ENCODE measurements at regions not wholly inside any gene's neighbourhood (a gene's known extent, or its start where the extent isn't known, plus 50 kb on each side); places are given as distances from the start of the nearest gene placed in this dataset.

- no peak for TF ChIP-seq POLR2AphosphoS5 (IDR thresholded peaks at IDR 0.05)
- no peak for TF ChIP-seq CTCF (IDR thresholded peaks at IDR 0.05; ENCODE audit: poor library complexity, severe bottlenecking)
- no peak for TF ChIP-seq REST (IDR thresholded peaks at IDR 0.05; ENCODE audit: borderline replicate concordance)
- no peak for TF ChIP-seq EP300 (conservative IDR thresholded peaks at IDR 0.05; ENCODE audit: poor library complexity, severe bottlenecking)
- no peak for TF ChIP-seq EZH2 (IDR thresholded peaks at IDR 0.05; ENCODE audit: borderline replicate concordance, insufficient read depth, low read length, poor library complexity, severe bottlenecking)
- TF ChIP-seq RAD21 (conservative IDR thresholded peaks at IDR 0.05) = no peak
- no peak for TF ChIP-seq TAF1 (IDR thresholded peaks at IDR 0.05; ENCODE audit: low read depth)
- TF ChIP-seq MXI1 (conservative IDR thresholded peaks at IDR 0.05; ENCODE audit: poor library complexity, severe bottlenecking) = no peak
- no peak for TF ChIP-seq SMC3 (conservative IDR thresholded peaks at IDR 0.05; ENCODE audit: poor library complexity)
Measured at GRCh38 chr15:77762747-77763355, 130.1 kb upstream of the LINGO1 start.

Measured in neural cell (in vitro differentiated cells).